ENCODE measurements at regions not wholly inside any gene's neighbourhood (a gene's known extent, or its start where the extent isn't known, plus 50 kb on each side); places are given as distances from the start of the nearest gene placed in this dataset.

- no peak for TF ChIP-seq ZNF701 (tag by site-specific recombination; IDR thresholded peaks at IDR 0.05)
- no peak for TF ChIP-seq ZBTB7A (tag by site-specific recombination; IDR thresholded peaks at IDR 0.05; ENCODE audit: low read depth)
- no peak for TF ChIP-seq ZNF549 (tag by site-specific recombination; IDR thresholded peaks at IDR 0.05)
- no peak for TF ChIP-seq YY1 (tag by site-specific recombination; IDR thresholded peaks at IDR 0.05)
Measured at GRCh38 chr10:4343091-4343490, 482.9 kb upstream of the AKR1E2 start.
